Dermis microvascular lymphatic vessel endothelial cell (primary cell): ENCODE measurements at regions not wholly inside any gene's neighbourhood (a gene's known extent, or its start where the extent isn't known, plus 50 kb on each side); places are given as distances from the start of the nearest gene placed in this dataset.
A peak's percentile ranks its signal among the peaks of the same experiment; 100 is the strongest.

Experiments
- DNase-seq, 2 donors: peaks; one replicate each; pipeline versions ENCODE4 v3.0.0 to v3.0.0-alpha.2; 2010; ENCODE audit warnings: low read depth in 2 of 2

GRCh38 chr1:43008115-43009060 is 49.7 kb upstream of the SLC2A1 start:
- peak in 1 of 2 donors; percentile 30 for DNase-seq
